ENCODE measurements at regions not wholly inside any gene's neighbourhood (a gene's known extent, or its start where the extent isn't known, plus 50 kb on each side); places are given as distances from the start of the nearest gene placed in this dataset.

DNA sequence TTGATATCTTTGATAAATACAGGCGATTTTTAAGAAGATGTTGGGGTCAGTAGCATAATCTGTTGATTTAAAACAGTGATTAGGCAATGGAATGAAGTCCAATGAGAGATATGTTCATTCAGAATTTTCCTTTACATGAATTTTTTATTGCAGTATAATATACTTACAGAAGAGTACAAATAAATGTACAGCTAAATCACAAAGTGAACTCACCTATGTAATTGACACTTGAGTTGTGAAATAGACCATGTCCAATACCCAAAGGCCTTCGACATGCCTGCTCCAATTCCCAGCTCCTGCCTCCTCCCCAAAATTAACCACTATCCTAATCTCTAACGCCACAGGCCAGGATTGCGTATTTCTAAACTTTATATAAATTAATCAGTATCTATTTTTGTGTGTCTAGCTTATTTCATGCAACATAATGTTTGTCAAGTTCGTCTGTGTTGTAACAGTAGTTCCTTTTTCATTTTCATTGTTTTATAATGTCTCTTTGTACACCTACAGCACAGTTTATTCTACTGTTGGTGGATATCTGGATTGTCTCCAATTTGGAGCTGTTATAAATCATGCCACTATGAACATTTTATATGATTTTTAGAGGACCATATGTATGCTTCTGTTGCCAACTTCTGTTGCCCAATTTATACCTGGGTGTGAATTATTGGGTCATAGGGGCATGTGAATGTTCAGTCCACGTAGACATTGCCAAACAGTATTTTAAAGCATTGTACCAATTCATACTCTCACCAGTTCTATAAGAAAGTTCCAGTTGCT is 208.3 kb downstream of the TLE1 start:
- no peak for DNase-seq

DNA sequence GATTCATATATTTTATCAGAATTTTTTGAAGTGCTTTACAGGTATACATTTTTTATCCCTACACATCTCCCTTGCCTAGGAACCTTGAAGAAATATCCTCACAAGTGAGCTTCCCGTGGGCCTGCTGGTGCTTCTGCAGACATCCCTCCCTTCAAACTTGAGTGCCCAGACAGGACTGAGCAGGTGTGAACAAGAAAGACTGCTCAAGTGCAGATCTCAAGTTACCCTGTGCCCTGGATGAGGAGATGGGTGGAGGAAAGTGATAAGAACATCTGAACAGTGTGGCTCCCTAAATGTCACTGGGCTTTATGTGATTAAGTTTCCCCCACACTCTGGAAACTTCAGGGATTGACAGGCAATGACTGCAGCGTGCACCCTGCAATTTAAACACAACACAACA is 209.8 kb downstream of the TLE1 start:
- DNase-seq, result no peak

DNA sequence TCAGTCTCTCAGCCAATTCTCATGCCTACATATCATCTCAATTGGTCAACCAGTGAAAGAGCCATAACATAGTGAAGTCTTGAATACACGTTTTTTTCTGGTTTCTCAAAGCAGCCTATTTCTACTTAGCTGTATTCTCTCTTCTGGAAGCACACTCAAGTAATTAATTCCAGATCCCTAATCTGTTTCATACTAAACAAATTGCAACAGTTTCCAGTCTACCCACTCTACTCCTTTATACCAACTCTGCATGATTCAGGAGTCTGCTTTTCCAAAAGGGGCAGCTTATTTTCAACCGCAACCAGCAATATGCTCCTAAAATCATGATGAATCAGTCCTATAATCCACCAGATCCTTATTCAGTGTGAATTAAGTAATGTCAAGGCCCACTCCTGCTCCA is 211.7 kb downstream of the TLE1 start:
- DNase-seq, result no peak

DNA sequence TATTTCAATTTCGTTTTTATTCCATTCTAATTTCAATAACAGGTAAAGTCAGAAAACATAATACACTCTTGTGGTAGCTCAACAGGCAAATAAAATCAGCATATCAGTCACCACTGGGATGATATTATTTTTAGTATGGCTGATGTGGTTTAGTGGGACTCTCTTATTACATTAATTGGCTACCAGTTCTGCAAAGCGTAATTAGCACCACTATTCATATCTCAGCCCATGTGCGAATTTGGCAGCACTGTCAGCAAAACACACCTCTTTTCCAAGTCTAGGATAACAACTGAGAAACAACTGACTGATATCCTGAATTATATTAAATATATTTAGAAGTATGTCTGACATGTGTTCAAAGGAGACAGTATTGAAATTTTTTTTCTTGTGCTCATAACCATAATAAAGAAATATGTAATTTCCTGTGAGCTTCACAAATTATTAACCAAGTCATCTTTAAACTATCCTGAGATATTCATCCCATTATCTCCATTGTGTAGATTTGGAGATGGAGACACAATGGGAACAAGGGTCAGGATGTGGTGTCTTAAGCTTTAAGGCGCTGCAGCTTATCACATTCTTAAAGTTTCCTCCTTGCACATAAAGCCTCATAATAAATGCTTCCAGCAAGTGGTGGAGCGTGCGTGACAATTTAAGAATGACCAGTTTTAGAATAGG is 212.4 kb downstream of the TLE1 start:
- no peak for DNase-seq

DNA sequence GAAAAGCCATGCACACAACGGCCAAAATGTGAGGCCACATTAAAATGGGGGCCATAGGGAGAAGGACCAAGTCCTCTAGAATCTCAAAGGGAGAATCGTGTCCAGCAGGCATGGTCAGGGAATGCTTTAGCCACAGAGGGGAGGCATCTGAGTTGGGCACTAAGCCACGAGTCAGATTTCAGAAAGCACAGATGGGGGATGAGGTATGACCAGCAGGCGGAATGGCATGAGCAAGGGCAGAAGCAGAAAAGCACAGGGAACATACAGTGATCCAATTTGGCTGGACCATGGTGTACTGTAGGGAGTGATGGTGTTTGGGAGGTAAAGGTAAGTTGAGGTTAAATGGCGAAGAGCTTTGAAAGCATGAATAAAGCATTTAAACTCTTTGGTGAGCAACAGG is 214.6 kb downstream of the TLE1 start:
- DNase-seq, result no peak

- DNase-seq, result no peak
Measured at GRCh38 chr9:81474125-81474524, 215.2 kb downstream of the TLE1 start.

GRCh38 chr9:81473708-81474107 is 215.6 kb downstream of the TLE1 start:
- no peak for DNase-seq

- no peak for DNase-seq
Measured at GRCh38 chr9:81473206-81473605, 216.1 kb downstream of the TLE1 start.

DNA sequence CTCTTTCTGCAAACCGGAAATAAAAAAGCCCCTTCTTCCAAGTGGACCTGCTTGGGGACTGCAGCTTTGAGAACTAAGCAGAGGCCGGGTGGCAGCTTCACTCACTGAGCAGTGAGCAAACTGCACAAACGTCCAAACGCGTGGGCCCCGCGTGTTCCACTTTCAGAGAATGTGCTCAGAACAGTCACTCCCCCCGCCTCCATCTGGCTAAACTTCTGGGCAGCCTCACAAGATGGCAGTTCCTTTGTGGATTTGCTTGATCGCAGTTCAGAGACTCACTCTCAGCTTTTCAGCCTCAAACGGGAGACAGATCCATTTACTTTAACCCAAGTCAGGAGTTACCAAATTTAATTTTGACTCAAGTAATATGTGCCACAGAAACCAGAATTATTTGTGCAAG is 216.6 kb downstream of the TLE1 start:
- DNase-seq, result no peak

GRCh38 chr9:81470864-81471263 is 218.5 kb downstream of the TLE1 start:
- no peak for DNase-seq

DNA sequence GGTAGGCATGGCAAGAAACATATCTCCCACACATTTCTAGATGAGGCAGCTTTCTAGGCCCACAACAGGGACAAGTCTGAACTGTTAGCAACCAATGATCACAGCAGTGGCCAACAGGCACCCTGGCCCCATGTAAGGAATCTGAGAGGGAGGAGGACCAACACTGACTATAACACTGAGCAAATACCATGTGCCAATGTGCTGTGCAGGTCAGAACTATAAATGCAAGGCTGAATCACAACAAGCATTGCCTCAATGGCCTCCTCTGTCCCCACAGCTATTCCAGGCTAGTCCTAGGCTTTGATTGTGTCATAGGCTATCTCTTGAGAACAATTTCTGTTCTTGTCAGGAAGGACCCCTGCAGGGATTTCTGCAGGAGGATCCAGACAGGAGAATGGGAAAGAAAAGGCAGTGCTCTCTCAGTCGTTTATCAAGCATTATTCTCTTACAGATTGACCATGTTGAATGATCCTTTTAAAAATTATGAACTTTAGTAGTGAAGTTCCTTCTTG is 221.2 kb downstream of the TLE1 start:
- no peak for DNase-seq

- DNase-seq, result no peak
Measured at GRCh38 chr9:81466981-81467380, 222.4 kb downstream of the TLE1 start.

GRCh38 chr9:81465468-81466011 is 223.8 kb downstream of the TLE1 start:
- DNase-seq, result peak; percentile 71

GRCh38 chr9:81462801-81463200 is 226.5 kb downstream of the TLE1 start:
- DNase-seq, result no peak

GRCh38 chr9:81461196-81461595 is 228.2 kb downstream of the TLE1 start:
- peak; percentile 59 for DNase-seq

- no peak for DNase-seq
Measured at GRCh38 chr9:81460693-81461092, 228.7 kb downstream of the TLE1 start.

- DNase-seq, result no peak
Measured at GRCh38 chr9:81459591-81459990, 229.8 kb downstream of the TLE1 start.

GRCh38 chr9:81456431-81457006 is 232.8 kb downstream of the TLE1 start:
- DNase-seq, result no peak

DNA sequence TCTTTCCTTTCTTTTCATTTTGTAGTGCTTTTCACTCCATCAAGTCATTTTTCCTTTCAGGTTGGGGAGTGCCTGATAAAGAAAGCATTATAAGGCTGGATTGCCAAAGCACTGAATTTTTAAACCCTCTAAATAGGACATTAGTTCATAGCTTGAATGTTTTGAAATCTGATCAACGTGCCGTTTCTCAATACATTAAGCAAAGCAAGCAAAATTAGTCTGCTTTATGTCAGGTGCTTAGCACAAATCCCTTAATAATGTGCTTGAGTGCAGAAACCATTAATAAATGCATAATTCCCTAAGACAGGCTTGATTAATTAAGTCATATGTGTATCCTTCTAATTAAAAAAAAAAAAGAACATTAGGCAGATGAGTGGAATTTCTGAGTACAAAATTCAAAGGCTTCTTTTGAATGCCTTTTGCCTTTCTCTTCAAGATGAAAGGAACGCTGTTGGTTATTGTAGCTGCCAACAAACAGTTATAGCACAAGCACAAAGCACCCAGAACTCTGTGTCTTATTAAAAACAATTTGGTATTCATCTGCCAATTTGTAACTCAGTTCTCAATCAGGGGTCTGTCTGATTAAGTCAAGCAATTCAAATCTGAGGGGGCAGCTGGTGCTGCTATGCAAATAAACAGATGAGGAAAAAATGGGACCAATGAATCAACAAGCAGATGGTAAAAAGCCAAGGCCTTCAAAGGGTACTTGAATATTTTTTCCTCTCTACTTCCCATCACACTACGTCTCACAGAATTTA is 233.7 kb downstream of the TLE1 start:
- no peak for DNase-seq

GRCh38 chr9:81445331-81445921 is 243.9 kb downstream of the TLE1 start:
- DNase-seq, result no peak

DNA sequence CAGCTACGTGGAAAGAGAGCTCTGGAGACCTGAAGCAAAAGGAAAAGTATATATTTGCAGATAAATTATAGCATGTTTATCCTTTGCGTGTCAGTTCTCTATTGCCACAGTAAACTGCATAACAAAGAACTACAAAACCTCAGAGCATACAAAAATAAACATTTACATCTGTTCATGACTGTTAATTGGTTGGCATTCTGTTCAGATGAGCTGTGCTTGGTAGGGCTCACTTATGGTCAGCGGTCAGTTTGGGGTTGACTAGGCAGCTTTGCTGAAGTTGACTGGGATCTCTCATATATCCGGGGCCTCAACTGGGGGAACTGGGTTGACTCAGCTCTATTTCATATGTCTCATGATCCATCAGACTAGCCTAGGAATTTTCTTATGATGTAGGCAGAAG is 257.7 kb downstream of the TLE1 start:
- no peak for DNase-seq

GRCh38 chr9:81430727-81431126 is 258.6 kb downstream of the TLE1 start:
- DNase-seq, result no peak

- no peak for DNase-seq
Measured at GRCh38 chr9:81427870-81428269, 261.5 kb downstream of the TLE1 start.

All from MV-4-11 (cell line).